ENCODE measurements at regions not wholly inside any gene's neighbourhood (a gene's known extent, or its start where the extent isn't known, plus 50 kb on each side); places are given as distances from the start of the nearest gene placed in this dataset.
"Not testable (repeated sequence)": the region's sequence is repeated elsewhere in the genome, so short reads cannot be mapped to it uniquely, and the experiment has no call there.

GRCh38 chr4:159946983-159947615 lies 844.2 kb downstream of the RAPGEF2 start:
- peak; percentile 66 for DNase-seq

GRCh38 chr4:159950707-159951106 lies 847.8 kb downstream of the RAPGEF2 start:
- no peak for DNase-seq

DNA sequence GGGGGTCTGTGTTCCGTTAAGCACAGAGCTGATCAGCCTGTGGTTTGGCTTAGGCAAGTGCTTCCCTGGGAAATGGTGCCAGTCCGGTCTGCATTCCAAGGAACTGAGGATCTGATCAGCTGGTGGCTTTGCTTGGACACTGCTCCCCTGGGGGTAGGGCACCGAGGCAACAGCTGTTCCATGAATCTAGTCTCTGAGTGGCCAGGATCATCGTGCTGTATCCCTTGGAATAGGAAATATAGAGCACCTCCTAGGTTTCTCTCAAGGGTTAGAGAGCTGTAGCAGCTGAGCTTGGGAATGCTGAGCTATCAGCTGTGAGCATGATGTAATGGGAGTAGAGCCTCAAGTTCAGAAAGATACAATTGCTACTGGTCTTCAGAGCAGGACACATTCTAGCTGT lies 863.9 kb downstream of the RAPGEF2 start:
- no peak for DNase-seq

GRCh38 chr4:159976871-159977482 lies 874.1 kb downstream of the RAPGEF2 start:
- DNase-seq = not testable (repeated sequence)

DNA sequence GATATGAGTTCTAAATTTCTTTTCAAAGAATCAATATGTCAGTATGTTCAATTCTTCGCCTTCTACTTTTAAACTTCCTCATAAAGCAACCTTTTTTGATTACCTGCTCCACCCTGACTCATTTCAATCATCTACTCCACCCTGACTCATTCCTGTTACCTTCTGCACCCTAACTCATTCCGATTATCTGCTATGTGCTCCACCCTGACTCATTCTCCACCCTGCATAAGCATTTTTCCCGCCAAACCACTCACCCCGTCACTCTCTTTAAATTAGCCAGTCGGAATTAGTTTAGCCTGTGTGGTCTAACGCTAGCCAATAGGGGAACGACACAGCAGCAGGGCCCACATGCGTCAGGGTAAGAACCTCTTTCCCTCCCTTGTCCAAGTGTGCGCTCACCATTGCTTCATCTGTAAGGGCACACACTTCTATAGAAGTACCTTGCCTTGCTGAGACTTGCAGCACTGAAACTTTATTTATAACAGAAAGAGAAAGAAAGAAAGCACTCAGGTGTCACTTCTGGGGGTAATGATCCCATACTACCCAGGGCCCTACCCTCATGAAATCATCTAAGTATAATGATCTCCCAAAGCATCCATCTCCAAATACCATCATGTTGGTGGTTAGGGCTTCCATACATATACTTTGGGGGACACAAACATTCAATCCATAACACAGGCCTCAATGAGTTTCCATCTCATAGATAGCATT lies 875.2 kb downstream of the RAPGEF2 start:
- DNase-seq = no peak

- DNase-seq = no peak
Measured at GRCh38 chr4:159979351-159979750, 876.5 kb downstream of the RAPGEF2 start.

DNA sequence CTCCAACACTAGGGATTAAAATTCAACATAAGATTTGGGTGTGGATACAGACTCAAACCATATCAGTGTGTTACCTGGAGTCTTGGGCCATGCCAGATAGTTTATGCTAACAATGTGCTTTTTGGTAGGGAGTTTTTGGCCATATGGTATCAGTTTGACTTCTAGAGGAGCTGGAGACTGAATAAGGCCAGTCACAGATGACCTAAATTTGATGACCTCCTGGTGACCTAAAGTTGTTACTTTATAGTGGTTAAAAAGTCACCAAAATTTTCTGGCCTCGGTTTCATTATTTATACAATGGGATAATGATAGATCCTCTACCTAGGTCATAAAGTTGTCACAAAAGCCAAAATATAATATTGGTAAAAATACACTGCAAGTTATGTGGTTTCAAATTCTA lies 877.1 kb downstream of the RAPGEF2 start:
- DNase-seq = no peak

- DNase-seq = no peak
Measured at GRCh38 chr4:159980826-159981468, 878.1 kb downstream of the RAPGEF2 start.

GRCh38 chr4:159981469-159981856 lies 878.6 kb downstream of the RAPGEF2 start:
- no peak for DNase-seq

GRCh38 chr4:159983082-159983481 lies 880.2 kb downstream of the RAPGEF2 start:
- no peak for DNase-seq

GRCh38 chr4:160009656-160010493 lies 907.0 kb downstream of the RAPGEF2 start:
- DNase-seq = no peak

DNA sequence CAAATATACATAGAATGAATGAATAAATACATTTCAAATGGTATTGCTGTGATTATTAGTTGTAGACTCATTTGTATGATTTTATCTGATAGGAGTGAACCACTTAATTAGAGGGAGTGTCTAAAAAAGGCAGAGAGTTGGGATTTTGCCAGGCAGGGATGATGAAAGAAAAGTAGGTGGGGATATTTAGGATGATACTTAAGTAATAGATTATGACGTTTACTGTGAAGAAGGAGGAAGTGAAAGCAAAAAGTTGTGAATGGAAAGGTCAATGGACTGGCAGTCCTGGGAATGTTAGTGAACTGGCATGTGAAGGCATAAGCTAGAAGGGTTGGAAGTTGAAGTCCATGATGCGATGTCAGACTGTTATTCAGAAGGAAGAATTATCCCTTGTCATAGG lies 917.1 kb downstream of the RAPGEF2 start:
- DNase-seq = no peak

- no peak for DNase-seq
Measured at GRCh38 chr4:160020804-160021203, 917.9 kb downstream of the RAPGEF2 start.

DNA sequence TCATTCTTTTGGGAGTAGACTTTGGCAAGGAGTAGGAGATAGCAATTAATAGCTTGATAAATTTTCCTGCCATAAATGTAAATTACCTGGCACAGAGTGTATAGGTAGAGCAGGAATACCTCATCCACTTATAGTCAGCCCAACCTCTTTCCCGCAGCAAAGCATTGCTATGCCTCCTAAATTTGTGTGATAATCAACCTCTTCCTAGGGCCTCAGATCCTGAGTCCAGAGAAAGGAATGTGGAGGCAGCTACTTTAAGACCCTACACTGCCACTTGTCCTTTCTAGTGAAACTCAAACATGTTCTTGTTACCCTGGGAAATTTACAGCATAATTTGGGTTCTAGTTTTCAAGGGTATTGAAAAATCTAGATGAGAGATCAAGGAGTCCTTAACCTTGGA lies 919.0 kb downstream of the RAPGEF2 start:
- DNase-seq = no peak

DNA sequence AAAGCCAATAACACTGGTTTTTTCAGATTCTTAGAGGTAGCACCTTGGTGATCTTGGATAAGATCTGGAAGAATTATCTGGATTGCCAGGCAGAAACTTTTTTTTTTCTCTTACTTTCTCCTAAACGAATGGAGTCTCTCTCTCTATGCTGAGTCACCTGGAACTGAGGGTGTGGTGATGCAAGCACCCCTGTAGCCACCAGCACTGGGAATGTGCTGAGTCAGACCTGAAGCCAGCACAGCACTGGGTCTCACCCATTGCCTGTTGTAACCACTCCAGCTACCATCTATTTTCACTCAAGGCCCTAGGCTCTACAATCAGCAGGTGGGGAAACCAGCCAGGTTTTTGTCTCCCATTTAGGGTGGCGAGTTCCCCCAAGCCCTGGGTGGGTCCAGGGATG lies 923.8 kb downstream of the RAPGEF2 start:
- DNase-seq = peak; percentile 25

GRCh38 chr4:160034501-160034900 lies 931.6 kb downstream of the RAPGEF2 start:
- no peak for DNase-seq

GRCh38 chr4:160038615-160039014 lies 935.7 kb downstream of the RAPGEF2 start:
- DNase-seq = peak; percentile 26

DNA sequence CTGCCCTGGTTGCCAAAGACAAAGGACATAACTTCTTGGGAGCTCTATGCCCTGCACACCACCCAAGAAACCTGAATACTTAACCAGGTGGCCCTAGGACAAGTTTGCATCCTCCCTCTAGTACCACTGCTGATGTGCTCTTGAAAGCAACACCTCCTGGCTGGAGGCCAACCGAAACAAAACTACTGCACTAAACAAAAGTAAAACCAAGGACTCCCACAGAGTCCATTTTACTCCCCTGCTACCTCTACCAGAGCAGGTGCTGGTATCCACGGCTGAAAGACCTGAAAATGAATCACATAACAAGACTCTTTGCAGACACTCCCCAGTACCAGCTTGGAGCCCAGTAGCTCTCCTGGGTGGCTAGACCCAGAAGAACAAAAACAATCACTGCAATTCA lies 941.8 kb downstream of the RAPGEF2 start:
- DNase-seq = no peak

DNA sequence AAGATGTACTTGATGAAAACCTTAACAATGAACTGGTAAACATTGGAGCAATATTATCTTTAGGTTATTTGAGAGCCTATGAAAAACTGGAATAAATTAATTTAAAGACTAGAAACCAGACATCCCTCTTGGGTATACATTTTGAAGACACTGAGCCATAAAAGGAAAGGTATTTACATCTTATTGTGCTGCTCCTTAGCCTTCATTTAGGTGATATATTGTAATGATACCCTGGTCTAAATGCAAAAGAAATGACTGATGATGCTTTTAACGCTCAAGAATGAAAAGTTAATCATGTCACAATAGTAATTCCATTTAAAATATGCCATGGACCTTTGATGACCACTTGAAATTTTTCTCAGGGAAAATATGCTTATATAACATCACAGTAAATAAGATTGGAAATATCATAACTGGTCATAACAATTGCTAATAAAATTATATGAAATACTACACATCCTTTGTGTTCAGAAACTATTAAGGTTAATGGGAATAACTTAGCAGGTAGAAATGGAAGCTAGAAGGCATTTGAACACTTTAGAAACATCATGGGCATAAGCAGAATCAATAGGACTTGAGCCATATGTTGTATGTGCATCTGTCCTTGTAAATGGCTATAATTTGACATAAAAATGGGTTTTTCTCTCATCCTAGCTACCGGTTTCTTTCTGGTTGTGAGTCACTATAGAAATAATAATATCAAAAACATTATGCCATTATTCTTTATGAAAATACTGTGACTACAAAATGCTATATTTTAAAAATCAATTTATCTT lies 979.7 kb downstream of the RAPGEF2 start:
- no peak for DNase-seq

GRCh38 chr4:160091631-160092030 lies 988.8 kb downstream of the RAPGEF2 start:
- DNase-seq = no peak

DNA sequence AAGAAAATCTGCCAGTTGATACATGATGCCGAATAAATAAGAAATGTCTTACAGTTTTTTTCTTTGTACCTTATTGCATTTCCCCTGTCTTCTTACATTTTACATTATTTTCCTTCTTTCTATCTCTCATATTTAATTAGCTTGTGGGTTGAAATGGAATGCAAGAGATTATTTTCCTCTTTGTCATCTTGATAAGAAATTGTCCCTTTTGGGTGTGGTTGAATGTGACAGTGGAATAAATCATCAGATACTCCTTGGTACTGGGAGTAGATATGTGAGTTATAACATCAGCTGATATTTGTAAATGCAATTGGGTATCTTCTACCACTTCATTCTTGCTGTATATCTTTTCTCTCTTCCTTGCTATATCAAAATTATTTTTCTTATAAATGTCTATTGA lies 997.4 kb downstream of the RAPGEF2 start:
- DNase-seq = no peak

DNA sequence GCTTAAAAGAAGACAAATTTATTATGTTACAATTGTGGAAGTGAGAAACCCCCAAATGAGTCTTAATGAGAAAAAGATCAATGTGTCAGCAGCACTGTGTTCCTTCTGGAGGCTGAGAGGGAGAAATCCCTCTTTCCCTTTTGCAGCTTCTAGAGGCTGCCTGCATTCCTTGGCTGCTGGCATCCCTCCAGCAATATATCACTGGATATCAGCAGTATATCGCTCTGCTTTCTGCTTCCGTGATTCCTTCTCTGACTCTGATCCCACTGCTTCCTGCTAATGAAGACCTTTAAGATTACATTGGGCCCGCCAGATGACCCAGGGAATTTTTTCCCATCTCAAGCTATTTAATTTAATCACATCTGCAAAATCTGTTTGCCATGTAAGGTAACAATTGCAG lies 1008.0 kb downstream of the RAPGEF2 start:
- DNase-seq = peak; percentile 4
